ENCODE measurements at regions not wholly inside any gene's neighbourhood (a gene's known extent, or its start where the extent isn't known, plus 50 kb on each side); places are given as distances from the start of the nearest gene placed in this dataset.

GRCh38 chr6:63448229-63448628, 124.1 kb upstream of the LOC128125822 start:
- H3K4me2 ChIP-seq = no peak overlapping the region
- H4K20me1 ChIP-seq (ENCODE audit: insufficient read depth, poor library complexity, severe bottlenecking) = no peaks in the 10 kb centered on the region
- no peaks in the 10 kb centered on the region for H3K36me3 ChIP-seq (replicated peaks; ENCODE audit: insufficient read depth, low read depth)
- no peaks in the 10 kb centered on the region for H3K4me1 ChIP-seq (ENCODE audit: insufficient read depth)
- DNase-seq (ENCODE audit: low spot score) = no peak
- no peak overlapping the region for H3K4me3 ChIP-seq
- no peak overlapping the region for H2AFZ ChIP-seq
- H3K9me3 ChIP-seq (ENCODE audit: low read depth) = no peaks in the 10 kb centered on the region
- H3K27me3 ChIP-seq = no peaks in the 10 kb centered on the region
- no peaks in the 10 kb centered on the region for H3K9me2 ChIP-seq (replicated peaks; ENCODE audit: insufficient read depth)
- no peak for TF ChIP-seq EZH2phosphoT487 (IDR thresholded peaks at IDR 0.05; ENCODE audit: low read depth, severe bottlenecking, unreplicated experiment)
- TF ChIP-seq CTCF (IDR thresholded peaks at IDR 0.05; ENCODE audit: poor library complexity) = no peak
- TF ChIP-seq EZH2 (IDR thresholded peaks at IDR 0.05; ENCODE audit: borderline replicate concordance) = no peak
- WGBS (ENCODE audit: low lambda C conversion rate, missing lambda C conversion rate) = 57% methylated on average over 5 of the region's 5 CpGs
- no peaks in the 10 kb centered on the region for H3K79me2 ChIP-seq
- H3K27ac ChIP-seq = no peak overlapping the region

- no peak for TF ChIP-seq EZH2 (IDR thresholded peaks at IDR 0.05; ENCODE audit: borderline replicate concordance)
- TF ChIP-seq EZH2phosphoT487 (IDR thresholded peaks at IDR 0.05; ENCODE audit: low read depth, severe bottlenecking, unreplicated experiment) = no peak
- TF ChIP-seq CTCF (IDR thresholded peaks at IDR 0.05; ENCODE audit: poor library complexity) = no peak
- H3K9me2 ChIP-seq (replicated peaks; ENCODE audit: insufficient read depth) = no peaks in the 10 kb centered on the region
- no peak overlapping the region for H2AFZ ChIP-seq
- no peaks in the 10 kb centered on the region for H3K36me3 ChIP-seq (replicated peaks; ENCODE audit: insufficient read depth, low read depth)
- H3K79me2 ChIP-seq = no peaks in the 10 kb centered on the region
- H4K20me1 ChIP-seq (ENCODE audit: insufficient read depth, poor library complexity, severe bottlenecking) = no peaks in the 10 kb centered on the region
- H3K4me3 ChIP-seq = no peak overlapping the region
- H3K27ac ChIP-seq = no peak overlapping the region
- H3K4me2 ChIP-seq = no peak overlapping the region
- H3K4me1 ChIP-seq (ENCODE audit: insufficient read depth) = no peaks in the 10 kb centered on the region
- DNase-seq (ENCODE audit: low spot score) = no peak
- WGBS (ENCODE audit: low lambda C conversion rate, missing lambda C conversion rate) = 94% methylated on average over 2 of the region's 2 CpGs
- H3K27me3 ChIP-seq = no peaks in the 10 kb centered on the region
- no peaks in the 10 kb centered on the region for H3K9me3 ChIP-seq (ENCODE audit: low read depth)
Observed at GRCh38 chr6:63449714-63450113, 122.6 kb upstream of the LOC128125822 start.

GRCh38 chr6:63451238-63451637, 121.0 kb upstream of the LOC128125822 start:
- DNase-seq (ENCODE audit: low spot score) = no peak
- no peaks in the 10 kb centered on the region for H3K27me3 ChIP-seq
- H3K27ac ChIP-seq = peak overlapping the region; percentile 18
- no peaks in the 10 kb centered on the region for H3K4me1 ChIP-seq (ENCODE audit: insufficient read depth)
- H3K4me2 ChIP-seq = no peak overlapping the region
- H3K4me3 ChIP-seq = no peak overlapping the region
- H3K36me3 ChIP-seq (replicated peaks; ENCODE audit: insufficient read depth, low read depth) = no peaks in the 10 kb centered on the region
- H3K9me2 ChIP-seq (replicated peaks; ENCODE audit: insufficient read depth) = no peaks in the 10 kb centered on the region
- TF ChIP-seq EZH2 (IDR thresholded peaks at IDR 0.05; ENCODE audit: borderline replicate concordance) (no peak), EZH2phosphoT487 (IDR thresholded peaks at IDR 0.05; ENCODE audit: low read depth, severe bottlenecking, unreplicated experiment) (no peak), CTCF (IDR thresholded peaks at IDR 0.05; ENCODE audit: poor library complexity) (no peak)
- H3K79me2 ChIP-seq = no peaks in the 10 kb centered on the region
- no peaks in the 10 kb centered on the region for H3K9me3 ChIP-seq (ENCODE audit: low read depth)
- H2AFZ ChIP-seq = no peak overlapping the region
- no peaks in the 10 kb centered on the region for H4K20me1 ChIP-seq (ENCODE audit: insufficient read depth, poor library complexity, severe bottlenecking)

- Histone ChIP-seq H2AFZ (no peak overlapping the region), H3K4me2 (no peak overlapping the region), H4K20me1 (ENCODE audit: insufficient read depth, poor library complexity, severe bottlenecking) (no peaks in the 10 kb centered on the region), H3K27ac (peak overlapping the region; percentile 35), H3K27me3 (no peaks in the 10 kb centered on the region), H3K36me3 (replicated peaks; ENCODE audit: insufficient read depth, low read depth) (no peaks in the 10 kb centered on the region), H3K9me2 (replicated peaks; ENCODE audit: insufficient read depth) (no peaks in the 10 kb centered on the region), H3K9me3 (ENCODE audit: low read depth) (no peaks in the 10 kb centered on the region), H3K4me3 (no peak overlapping the region), H3K79me2 (no peaks in the 10 kb centered on the region), H3K4me1 (ENCODE audit: insufficient read depth) (no peaks in the 10 kb centered on the region)
- DNase-seq (ENCODE audit: low spot score) = peak; percentile 65
- 42% methylated on average over 4 of the region's 4 CpGs for WGBS (ENCODE audit: low lambda C conversion rate, missing lambda C conversion rate)
- TF ChIP-seq EZH2 (IDR thresholded peaks at IDR 0.05; ENCODE audit: borderline replicate concordance) (no peak), CTCF (IDR thresholded peaks at IDR 0.05; ENCODE audit: poor library complexity) (no peak), EZH2phosphoT487 (IDR thresholded peaks at IDR 0.05; ENCODE audit: low read depth, severe bottlenecking, unreplicated experiment) (no peak)
Observed at GRCh38 chr6:63452125-63452524, 120.2 kb upstream of the LOC128125822 start.

Data from hepatocyte (in vitro differentiated cells).